ENCODE measurements at regions not wholly inside any gene's neighbourhood (a gene's known extent, or its start where the extent isn't known, plus 50 kb on each side); places are given as distances from the start of the nearest gene placed in this dataset.

GRCh38 chr5:72601861-72602260, 94.7 kb upstream of the ZNF366 start:
- no peak overlapping the region for H3K27ac ChIP-seq
- H3K36me3 ChIP-seq, result no peaks in the 10 kb centered on the region
- H3K4me3 ChIP-seq, result no peak overlapping the region
- no peaks in the 10 kb centered on the region for H3K9me3 ChIP-seq
- H3K27me3 ChIP-seq, result no peaks in the 10 kb centered on the region
- peaks cover 0 to 42% (median 21%) of the 10 kb centered on the region in 4 donors for H3K4me1 ChIP-seq
- no peak for DNase-seq
- TF ChIP-seq, protein P1, sequence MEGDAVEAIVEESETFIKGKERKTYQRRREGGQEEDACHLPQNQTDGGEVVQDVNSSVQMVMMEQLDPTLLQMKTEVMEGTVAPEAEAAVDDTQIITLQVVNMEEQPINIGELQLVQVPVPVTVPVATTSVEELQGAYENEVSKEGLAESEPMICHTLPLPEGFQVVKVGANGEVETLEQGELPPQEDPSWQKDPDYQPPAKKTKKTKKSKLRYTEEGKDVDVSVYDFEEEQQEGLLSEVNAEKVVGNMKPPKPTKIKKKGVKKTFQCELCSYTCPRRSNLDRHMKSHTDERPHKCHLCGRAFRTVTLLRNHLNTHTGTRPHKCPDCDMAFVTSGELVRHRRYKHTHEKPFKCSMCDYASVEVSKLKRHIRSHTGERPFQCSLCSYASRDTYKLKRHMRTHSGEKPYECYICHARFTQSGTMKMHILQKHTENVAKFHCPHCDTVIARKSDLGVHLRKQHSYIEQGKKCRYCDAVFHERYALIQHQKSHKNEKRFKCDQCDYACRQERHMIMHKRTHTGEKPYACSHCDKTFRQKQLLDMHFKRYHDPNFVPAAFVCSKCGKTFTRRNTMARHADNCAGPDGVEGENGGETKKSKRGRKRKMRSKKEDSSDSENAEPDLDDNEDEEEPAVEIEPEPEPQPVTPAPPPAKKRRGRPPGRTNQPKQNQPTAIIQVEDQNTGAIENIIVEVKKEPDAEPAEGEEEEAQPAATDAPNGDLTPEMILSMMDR (IDR thresholded peaks at IDR 0.05), result no peak
- intact Hi-C loops (cut with DNase I; ENCODE audit: low total_unique reads), result loop anchor here (10.0 kb wide), 1 partner anchor 227 kb away; no protein-coding TSS in a partner anchor

DNA sequence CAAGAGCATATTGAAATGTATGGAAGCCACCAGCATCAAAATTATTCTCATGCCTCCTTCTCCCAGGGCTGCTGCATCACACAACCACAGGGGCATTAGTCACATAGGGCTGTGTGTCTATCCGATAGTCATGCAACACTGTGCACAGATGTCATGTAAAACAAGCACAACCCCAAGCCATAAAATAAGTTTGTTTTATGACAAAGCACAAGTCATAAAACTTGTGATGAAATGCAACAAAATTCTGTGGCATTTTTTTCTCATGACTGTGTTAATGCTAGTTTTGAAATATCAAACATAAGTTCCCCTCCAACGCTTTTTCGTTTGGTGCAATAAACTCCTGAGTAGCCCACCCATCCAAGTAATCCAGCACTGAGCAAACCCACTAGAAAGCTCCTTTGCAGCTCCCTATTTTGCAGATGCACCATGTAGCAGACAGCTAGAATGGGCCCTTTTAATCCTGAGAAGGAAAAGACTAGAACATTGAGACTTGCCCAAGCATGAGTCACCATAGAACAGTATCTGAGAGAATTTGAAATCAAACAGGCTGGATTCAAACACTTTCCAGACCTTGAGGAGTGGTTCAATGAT, 93.3 kb upstream of the ZNF366 start:
- intact Hi-C loops (cut with DNase I; ENCODE audit: low total_unique reads), result loop anchor here (10.0 kb wide), 1 partner anchor 226 kb away; no protein-coding TSS in a partner anchor
- Histone ChIP-seq H3K27ac (peak overlapping the region; percentile 61 to 67), H3K36me3 (no peaks in the 10 kb centered on the region)

GRCh38 chr5:72599519-72600370, 92.5 kb upstream of the ZNF366 start:
- peaks cover 0 to 52% (median 22%) of the 10 kb centered on the region in 4 donors for H3K4me1 ChIP-seq
- intact Hi-C loops (cut with DNase I; ENCODE audit: low total_unique reads), result loop anchor here (10.0 kb wide), 1 partner anchor 225 kb away; no protein-coding TSS in a partner anchor
- no peaks in the 10 kb centered on the region for H3K27me3 ChIP-seq
- no peak for DNase-seq
- H3K4me3 ChIP-seq, result no peak overlapping the region
- no peaks in the 10 kb centered on the region for H3K9me3 ChIP-seq
- H3K27ac ChIP-seq, result peak overlapping the region; percentile 61 to 67
- no peaks in the 10 kb centered on the region for H3K36me3 ChIP-seq
- TF ChIP-seq, protein P1 (IDR thresholded peaks at IDR 0.05), result no peak

More for the DNA sequence above, 93.3 kb upstream of the ZNF366 start:
- H3K4me3 ChIP-seq, result no peak overlapping the region
- TF ChIP-seq, protein P1 (IDR thresholded peaks at IDR 0.05), result no peak
- H3K27me3 ChIP-seq, result no peaks in the 10 kb centered on the region
- H3K4me1 ChIP-seq, result peaks cover 0 to 52% (median 22%) of the 10 kb centered on the region in 4 donors
- no peaks in the 10 kb centered on the region for H3K9me3 ChIP-seq
- no peak for DNase-seq

DNA sequence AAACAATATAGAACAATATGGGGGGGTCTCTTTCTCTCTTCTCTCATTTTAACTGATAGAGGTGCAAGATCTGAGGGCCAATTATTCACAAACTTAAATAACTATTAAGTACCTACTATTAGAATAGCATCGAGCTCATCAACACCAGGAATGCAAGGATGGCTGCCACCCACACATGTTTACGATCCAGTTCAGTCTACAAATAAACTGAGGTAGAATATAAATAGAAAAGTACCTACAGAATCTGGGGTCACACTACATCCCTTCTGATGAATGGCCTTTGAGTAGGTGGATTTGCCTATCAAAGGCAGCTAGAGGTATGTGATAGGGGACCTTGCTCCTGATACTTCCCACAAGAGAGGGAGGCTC, 91.8 kb upstream of the ZNF366 start:
- Histone ChIP-seq H3K36me3 (no peaks in the 10 kb centered on the region), H3K9me3 (no peaks in the 10 kb centered on the region), H3K27me3 (no peaks in the 10 kb centered on the region), H3K4me1 (peaks cover 0 to 52% (median 22%) of the 10 kb centered on the region in 4 donors), H3K4me3 (no peak overlapping the region), H3K27ac (peak overlapping the region; percentile 61 to 67)
- intact Hi-C loops (cut with DNase I; ENCODE audit: low total_unique reads), result no loop called here
- TF ChIP-seq, protein P1 (IDR thresholded peaks at IDR 0.05), result no peak
- DNase-seq, result no peak

- intact Hi-C loops (cut with DNase I; ENCODE audit: low total_unique reads), result no loop called here
- TF ChIP-seq, protein P1 (IDR thresholded peaks at IDR 0.05), result no peak
- Histone ChIP-seq H3K27ac (peak overlapping the region; percentile 42 to 67), H3K4me3 (no peak overlapping the region), H3K9me3 (no peaks in the 10 kb centered on the region), H3K27me3 (no peaks in the 10 kb centered on the region), H3K4me1 (peaks cover 0 to 52% (median 22%) of the 10 kb centered on the region in 4 donors), H3K36me3 (no peaks in the 10 kb centered on the region)
- no peak for DNase-seq
Observed at GRCh38 chr5:72598401-72599064, 91.3 kb upstream of the ZNF366 start.
